ENCODE measurements at regions not wholly inside any gene's neighbourhood (a gene's known extent, or its start where the extent isn't known, plus 50 kb on each side); places are given as distances from the start of the nearest gene placed in this dataset.

- no peak for TF ChIP-seq CREB1 (IDR thresholded peaks at IDR 0.05; ENCODE audit: low read depth)
- no peak for TF ChIP-seq CEBPB (IDR thresholded peaks at IDR 0.05)
- no peak for TF ChIP-seq FOXM1 (IDR thresholded peaks at IDR 0.05; ENCODE audit: borderline replicate concordance, low read depth)
- TF ChIP-seq EGR1 (IDR thresholded peaks at IDR 0.05), result no peak
- no peak for TF ChIP-seq TEAD4 (IDR thresholded peaks at IDR 0.05)
- no peak for TF ChIP-seq TAF1 (IDR thresholded peaks at IDR 0.05; ENCODE audit: low read depth)
- no peak for TF ChIP-seq REST (IDR thresholded peaks at IDR 0.05; ENCODE audit: low read depth)
- no peak for TF ChIP-seq ZBTB7A (IDR thresholded peaks at IDR 0.05; ENCODE audit: low read depth)
- no peak for TF ChIP-seq TCF12 (IDR thresholded peaks at IDR 0.05; ENCODE audit: low read depth)
- TF ChIP-seq USF1 (IDR thresholded peaks at IDR 0.05), result no peak
- TF ChIP-seq NFIC (IDR thresholded peaks at IDR 0.05), result no peak
- TF ChIP-seq MAX (IDR thresholded peaks at IDR 0.05), result no peak
Observed at GRCh38 chr2:105574796-105575344, 169.8 kb upstream of the NCK2 start.

GRCh38 chr2:105573910-105574655 lies 170.6 kb upstream of the NCK2 start:
- no peak for TF ChIP-seq RAD21 (IDR thresholded peaks at IDR 0.05; ENCODE audit: low read depth)
- TF ChIP-seq YY1 (IDR thresholded peaks at IDR 0.05; ENCODE audit: low read depth), result no peak
- TF ChIP-seq FOXM1 (IDR thresholded peaks at IDR 0.05; ENCODE audit: borderline replicate concordance, low read depth), result no peak
- TF ChIP-seq CEBPB (IDR thresholded peaks at IDR 0.05), result no peak
- no peak for TF ChIP-seq NFIC (IDR thresholded peaks at IDR 0.05)
- TF ChIP-seq EP300 (IDR thresholded peaks at IDR 0.05; ENCODE audit: borderline replicate concordance), result no peak
- no peak for TF ChIP-seq REST (IDR thresholded peaks at IDR 0.05; ENCODE audit: low read depth)
- no peak for TF ChIP-seq EGR1 (IDR thresholded peaks at IDR 0.05)
- TF ChIP-seq TEAD4 (IDR thresholded peaks at IDR 0.05), result no peak
- TF ChIP-seq USF1 (IDR thresholded peaks at IDR 0.05), result no peak
- TF ChIP-seq TCF12 (IDR thresholded peaks at IDR 0.05; ENCODE audit: low read depth), result no peak
- no peak for TF ChIP-seq TAF1 (IDR thresholded peaks at IDR 0.05; ENCODE audit: low read depth)

- TF ChIP-seq NFIC (IDR thresholded peaks at IDR 0.05) (no peak), RAD21 (IDR thresholded peaks at IDR 0.05; ENCODE audit: low read depth) (no peak), FOXM1 (IDR thresholded peaks at IDR 0.05; ENCODE audit: borderline replicate concordance, low read depth) (no peak), REST (IDR thresholded peaks at IDR 0.05; ENCODE audit: low read depth) (no peak), TEAD4 (IDR thresholded peaks at IDR 0.05) (no peak), CEBPB (IDR thresholded peaks at IDR 0.05) (no peak), EGR1 (IDR thresholded peaks at IDR 0.05) (no peak), YY1 (IDR thresholded peaks at IDR 0.05; ENCODE audit: low read depth) (no peak), TCF12 (IDR thresholded peaks at IDR 0.05; ENCODE audit: low read depth) (no peak), CREB1 (IDR thresholded peaks at IDR 0.05; ENCODE audit: low read depth) (no peak), EP300 (IDR thresholded peaks at IDR 0.05; ENCODE audit: borderline replicate concordance) (no peak), ZBTB7A (IDR thresholded peaks at IDR 0.05; ENCODE audit: low read depth) (no peak), MAX (IDR thresholded peaks at IDR 0.05) (no peak), USF1 (IDR thresholded peaks at IDR 0.05) (no peak), TAF1 (IDR thresholded peaks at IDR 0.05; ENCODE audit: low read depth) (no peak)
Observed at GRCh38 chr2:105573490-105573889, 171.2 kb upstream of the NCK2 start.
